ENCODE measurements at regions not wholly inside any gene's neighbourhood (a gene's known extent, or its start where the extent isn't known, plus 50 kb on each side); places are given as distances from the start of the nearest gene placed in this dataset.

GRCh38 chr7:136266457-136266856 lies 289.3 kb upstream of the MTPN start:
- TF ChIP-seq, protein P1, sequence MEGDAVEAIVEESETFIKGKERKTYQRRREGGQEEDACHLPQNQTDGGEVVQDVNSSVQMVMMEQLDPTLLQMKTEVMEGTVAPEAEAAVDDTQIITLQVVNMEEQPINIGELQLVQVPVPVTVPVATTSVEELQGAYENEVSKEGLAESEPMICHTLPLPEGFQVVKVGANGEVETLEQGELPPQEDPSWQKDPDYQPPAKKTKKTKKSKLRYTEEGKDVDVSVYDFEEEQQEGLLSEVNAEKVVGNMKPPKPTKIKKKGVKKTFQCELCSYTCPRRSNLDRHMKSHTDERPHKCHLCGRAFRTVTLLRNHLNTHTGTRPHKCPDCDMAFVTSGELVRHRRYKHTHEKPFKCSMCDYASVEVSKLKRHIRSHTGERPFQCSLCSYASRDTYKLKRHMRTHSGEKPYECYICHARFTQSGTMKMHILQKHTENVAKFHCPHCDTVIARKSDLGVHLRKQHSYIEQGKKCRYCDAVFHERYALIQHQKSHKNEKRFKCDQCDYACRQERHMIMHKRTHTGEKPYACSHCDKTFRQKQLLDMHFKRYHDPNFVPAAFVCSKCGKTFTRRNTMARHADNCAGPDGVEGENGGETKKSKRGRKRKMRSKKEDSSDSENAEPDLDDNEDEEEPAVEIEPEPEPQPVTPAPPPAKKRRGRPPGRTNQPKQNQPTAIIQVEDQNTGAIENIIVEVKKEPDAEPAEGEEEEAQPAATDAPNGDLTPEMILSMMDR (IDR thresholded peaks at IDR 0.05; ENCODE audit: low read depth, low read length), result no peak
- TF ChIP-seq POLR2A (IDR thresholded peaks at IDR 0.05; ENCODE audit: extremely low read depth, insufficient read length) (no peak), MYC (IDR thresholded peaks at IDR 0.05; ENCODE audit: low read depth, low read length) (no peak)

All from NB4 (cell line).